HepG2 (cell line): ENCODE measurements at regions not wholly inside any gene's neighbourhood (a gene's known extent, or its start where the extent isn't known, plus 50 kb on each side); places are given as distances from the start of the nearest gene placed in this dataset.

Experiments
- ATAC-seq: fragments of 200-7000 bp; cut with Tn5 transposase; 3 replicates; pipeline ENCODE4 v1.9.1; 2020; ENCODE audit warnings: mild to moderate bottlenecking, moderate library complexity
- BruUV-seq: library from RNA; stranded (reverse); fragments of 400-500 nt; replicated peaks from 2 replicates; lab custom pipeline; 2021; lab: Mats Ljungman, UMichigan
- CTCF ChIA-PET: fragments of 300-600 bp; formaldehyde crosslinking; extraction: SDS; loops from one replicate; lab custom pipeline; 2021; ENCODE audit warnings: low total read pairs, inconsistent platforms, low intra/inter-chr PET ratio; lab: Yijun Ruan, JAX
- POLR2A ChIA-PET: fragments of 350-600 bp; sonication (Branson Sonifier 250); formaldehyde crosslinking; loops from one replicate; lab custom pipeline; 2020; ENCODE audit warnings: antibody characterized with exemption, inconsistent platforms; lab: Yijun Ruan, JAX
- DNase-seq: peaks from one replicate; pipeline ENCODE4 v3.0.0-alpha.2; 2015; ENCODE audit warnings: low spot score
- FAIRE-seq: peaks from 3 replicates; lab custom pipeline; 2011; peaks lifted over from hg19 to GRCh38; lab: Jason Lieb, UNC
- H2AFZ ChIP-seq: one replicate; pipeline ENCODE4 v1.6.1; 2011; ENCODE audit warnings: low read length, inconsistent platforms
- H3K27ac ChIP-seq: fragments of 300-600 bp; 3 replicates; pipeline ENCODE4 v1.8.0; 2011; ENCODE audit warnings: mixed run types, mild to moderate bottlenecking, mixed read lengths, low read length, inconsistent platforms; ENCODE audit not compliant: insufficient read depth; ENCODE audit errors: extremely low read length
- H3K27me3 ChIP-seq, 2 experiments: fragments of 200-600 bp in 1 of 2; 2 replicates in 1 of 2; 3 replicates in 1 of 2; pipeline versions ENCODE4 v1.6.0 to v1.8.0; 2011; ENCODE audit warnings: low read length in 2 of 2, mild to moderate bottlenecking in 2 of 2, moderate library complexity in 2 of 2, inconsistent platforms in 1 of 2; ENCODE audit not compliant: insufficient read depth in 2 of 2, control insufficient read depth in 1 of 2
- H3K36me3 ChIP-seq, 2 experiments: fragments of 200-600 bp in 1 of 2; replicated peaks in 1 of 2; 2 replicates in 1 of 2; 3 replicates in 1 of 2; pipeline versions ENCODE4 v1.5.1 to v1.8.0; 2011; ENCODE audit warnings: low read length in 2 of 2, inconsistent platforms in 1 of 2; ENCODE audit not compliant: insufficient read depth in 2 of 2, control insufficient read depth in 1 of 2
- H3K4me1 ChIP-seq: 2 replicates; pipeline ENCODE4 v1.5.1; 2012; ENCODE audit warnings: low read length, inconsistent platforms; ENCODE audit not compliant: insufficient read depth
- H3K4me2 ChIP-seq: 2 replicates; pipeline ENCODE4 v1.6.0; 2011; ENCODE audit warnings: low read depth, low read length, inconsistent platforms
- H3K4me3 ChIP-seq, 3 experiments: fragments of 200-600 bp in 1 of 3; sonication (generic), shearing (Covaris generic) in 1 of 3; replicated peaks in 1 of 3; 2 replicates each; pipeline ENCODE4 v1.5.1; 2011 to 2016; ENCODE audit warnings: low read length in 3 of 3, inconsistent platforms in 2 of 3, low read depth in 2 of 3, mild to moderate bottlenecking in 2 of 3, control low read depth in 1 of 3, mixed read lengths in 1 of 3; ENCODE audit not compliant: insufficient read depth in 1 of 3
- H3K79me2 ChIP-seq: one replicate; pipeline ENCODE4 v1.6.1; 2011; ENCODE audit warnings: low read length, inconsistent platforms; ENCODE audit not compliant: insufficient read depth
- H3K9ac ChIP-seq: 2 replicates; pipeline ENCODE4 v1.6.0; 2011; ENCODE audit warnings: mild to moderate bottlenecking, low read depth, low read length, inconsistent platforms; ENCODE audit not compliant: insufficient read depth
- H3K9me3 ChIP-seq: 2 replicates; pipeline ENCODE4 v1.5.1; 2012; ENCODE audit warnings: mild to moderate bottlenecking, low read length
- H4K20me1 ChIP-seq: 2 replicates; pipeline ENCODE4 v1.6.0; 2011; ENCODE audit warnings: inconsistent platforms, mild to moderate bottlenecking, low read length, moderate library complexity; ENCODE audit not compliant: insufficient read depth
- ATF7 ChIP-seq, 2 experiments: fragments of 450-650 bp in 1 of 2; sonication (generic) in 1 of 2; formaldehyde crosslinking in 1 of 2; IDR thresholded peaks; 2 replicates each; pipeline versions ENCODE4 v1.4.0 to v1.6.1; 2016 to 2020; ENCODE audit warnings: antibody characterized with exemption in 1 of 2, mild to moderate bottlenecking in 1 of 2, missing genetic modification reagents in 1 of 2
- HNF1B ChIP-seq: sonication (generic); formaldehyde crosslinking; IDR thresholded peaks from 2 replicates; pipeline ENCODE4 v1.5.1; 2020; ENCODE audit warnings: mild to moderate bottlenecking, moderate library complexity, missing genetic modification reagents
- POLR2G ChIP-seq: fragments of 200-400 bp; formaldehyde crosslinking; IDR thresholded peaks from 2 replicates; pipeline ENCODE4 v1.6.1; 2018; ENCODE audit warnings: mild to moderate bottlenecking, low read depth, low read length, moderate library complexity
- ZNF879 ChIP-seq: sonication (generic); formaldehyde crosslinking; IDR thresholded peaks from 2 replicates; pipeline ENCODE4 v1.8.1; 2023; ENCODE audit warnings: missing genetic modification reagents
- WGBS: methylation state at CpG from one replicate; pipeline ENCODE4 v1.1.6; 2017; ENCODE audit warnings: low lambda C conversion rate; 5-methylcytosine and 5-hydroxymethylcytosine counted together
- in situ Hi-C: cut with HindIII; loops from 2 replicates; pipeline ENCODE4 v1.10.0; 2017; ENCODE audit warnings: low pct_unique_long_range_greater_than_20kb; ENCODE audit not compliant: extremely low pct_ligation_motif_present
- intact Hi-C: fragments of 100-400 bp; cut with micrococcal nuclease; formaldehyde crosslinking; loops from one replicate; pipeline ENCODE4 v1.10.0; 2022; ENCODE audit not compliant: unreplicated experiment
- TF ChIP-seq, protein P1 (sequence below): sonication (generic); formaldehyde crosslinking; conservative IDR thresholded peaks from 2 replicates; pipeline ENCODE4 v1.8.0; 2022; ENCODE audit warnings: mild to moderate bottlenecking, moderate library complexity, missing genetic modification reagents

GRCh38 chr12:62129291-62129690 is 130.9 kb upstream of the USP15 start:
- DNase-seq (no peak), FAIRE-seq (no peak), ATAC-seq (no peak)
- Histone ChIP-seq H3K4me2 (no peak overlapping the region), H4K20me1 (no peaks in the 10 kb centered on the region), H3K27ac (no peak overlapping the region), H3K9me3 (no peaks in the 10 kb centered on the region), H2AFZ (no peak overlapping the region), H3K36me3 (no peaks in the 10 kb centered on the region), H3K4me3 (no peak overlapping the region), H3K27me3 (peaks cover 0 to 2% of the 10 kb centered on the region in 2 experiments; a peak in 2 of 5 replicates), H3K9ac (no peak overlapping the region), H3K79me2 (no peaks in the 10 kb centered on the region), H3K4me1 (no peaks in the 10 kb centered on the region)
- POLR2A ChIA-PET = no interaction called here
- no TSS peak for BruUV-seq
- CTCF ChIA-PET = no interaction called here
- in situ Hi-C loops = no loop called here
- 27% methylated on average over 4 of the region's 4 CpGs for WGBS
- intact Hi-C loops = no loop called here
- TF ChIP-seq ZNF879 (CRISPR knock-in tag) (no peak), HNF1B (CRISPR knock-in tag) (no peak), ATF7 (IDR thresholded peaks at IDR 0.05) (no peak), ATF7 (CRISPR knock-in tag; IDR thresholded peaks at IDR 0.05) (no peak), POLR2G (no peak)
- TF ChIP-seq, protein P1, sequence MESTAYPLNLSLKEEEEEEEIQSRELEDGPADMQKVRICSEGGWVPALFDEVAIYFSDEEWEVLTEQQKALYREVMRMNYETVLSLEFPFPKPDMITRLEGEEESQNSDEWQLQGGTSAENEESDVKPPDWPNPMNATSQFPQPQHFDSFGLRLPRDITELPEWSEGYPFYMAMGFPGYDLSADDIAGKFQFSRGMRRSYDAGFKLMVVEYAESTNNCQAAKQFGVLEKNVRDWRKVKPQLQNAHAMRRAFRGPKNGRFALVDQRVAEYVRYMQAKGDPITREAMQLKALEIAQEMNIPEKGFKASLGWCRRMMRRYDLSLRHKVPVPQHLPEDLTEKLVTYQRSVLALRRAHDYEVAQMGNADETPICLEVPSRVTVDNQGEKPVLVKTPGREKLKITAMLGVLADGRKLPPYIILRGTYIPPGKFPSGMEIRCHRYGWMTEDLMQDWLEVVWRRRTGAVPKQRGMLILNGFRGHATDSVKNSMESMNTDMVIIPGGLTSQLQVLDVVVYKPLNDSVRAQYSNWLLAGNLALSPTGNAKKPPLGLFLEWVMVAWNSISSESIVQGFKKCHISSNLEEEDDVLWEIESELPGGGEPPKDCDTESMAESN (CRISPR knock-in tag) = no peak
